HL-60 (cell line): ENCODE measurements at regions not wholly inside any gene's neighbourhood (a gene's known extent, or its start where the extent isn't known, plus 50 kb on each side); places are given as distances from the start of the nearest gene placed in this dataset.

Experiments
- DNase-seq, 2 experiments: peaks; one replicate each; pipeline ENCODE4 v3.0.0-alpha.2; 2010 to 2020; ENCODE audit warnings: low read depth in 1 of 2, low spot score in 1 of 2
- H3K27ac ChIP-seq: fragments of 250-450 bp; sonication (Bioruptor Pico); replicated peaks from 2 replicates; pipeline ENCODE4 v1.5.1; 2020; ENCODE audit warnings: mild to moderate bottlenecking, moderate library complexity
- H3K27me3 ChIP-seq: fragments of 250-450 bp; sonication (Bioruptor Pico); 2 replicates; pipeline ENCODE4 v1.5.1; 2021; ENCODE audit warnings: mild to moderate bottlenecking, moderate library complexity; ENCODE audit not compliant: insufficient read depth, poor library complexity, severe bottlenecking
- H3K4me3 ChIP-seq: replicated peaks from 2 replicates; pipeline ENCODE4 v1.5.1; 2011; ENCODE audit warnings: mild to moderate bottlenecking, control low read depth, low read length; ENCODE audit not compliant: insufficient read depth
- CTCF ChIP-seq: IDR thresholded peaks from one replicate; pipeline ENCODE4 v1.5.1; 2011; ENCODE audit warnings: low read length, control low read depth, inconsistent platforms; ENCODE audit not compliant: insufficient read depth
- GABPA ChIP-seq: IDR thresholded peaks from 2 replicates; pipeline ENCODE4 v1.6.1; 2012; ENCODE audit warnings: low read depth
- POLR2AphosphoS5 ChIP-seq: IDR thresholded peaks from 2 replicates; pipeline ENCODE4 v1.6.1; 2012; ENCODE audit warnings: low read depth
- REST ChIP-seq: IDR thresholded peaks from 2 replicates; pipeline ENCODE4 v1.6.1; 2012; ENCODE audit warnings: low read depth; ENCODE audit not compliant: insufficient replicate concordance
- SPI1 ChIP-seq: IDR thresholded peaks from 2 replicates; pipeline ENCODE4 v1.6.1; 2012; ENCODE audit warnings: low read depth, mild to moderate bottlenecking, borderline replicate concordance

- TF ChIP-seq SPI1: no peak
- no peak for TF ChIP-seq POLR2AphosphoS5
- TF ChIP-seq GABPA: no peak
- no peak overlapping the region for H3K4me3 ChIP-seq
- H3K27me3 ChIP-seq: peaks cover 5% of the 10 kb centered on the region
- no peak overlapping the region for H3K27ac ChIP-seq
- DNase-seq: no peak
Observed at GRCh38 chr16:73572135-73572828, 524.4 kb upstream of the ZFHX3 start.

- Histone ChIP-seq H3K27me3 (peaks cover 5% of the 10 kb centered on the region), H3K27ac (no peak overlapping the region), H3K4me3 (no peak overlapping the region)
- DNase-seq: no peak
- TF ChIP-seq CTCF (no peak), SPI1 (no peak), REST (no peak), GABPA (no peak), POLR2AphosphoS5 (no peak)
Observed at GRCh38 chr16:73569266-73569980, 521.5 kb upstream of the ZFHX3 start.

- no peak for DNase-seq
- Histone ChIP-seq H3K27me3 (peaks cover 5% of the 10 kb centered on the region), H3K27ac (no peak overlapping the region), H3K4me3 (no peak overlapping the region)
- no peak for TF ChIP-seq SPI1
- no peak for TF ChIP-seq REST
- TF ChIP-seq POLR2AphosphoS5: no peak
- no peak for TF ChIP-seq CTCF
- no peak for TF ChIP-seq GABPA
Observed at GRCh38 chr16:73568769-73569168, 520.8 kb upstream of the ZFHX3 start.

GRCh38 chr16:73565925-73566324 is 518.0 kb upstream of the ZFHX3 start:
- no peak for TF ChIP-seq SPI1
- no peak for TF ChIP-seq POLR2AphosphoS5
- TF ChIP-seq REST: no peak
- TF ChIP-seq GABPA: no peak
- no peak for TF ChIP-seq CTCF
- Histone ChIP-seq H3K4me3 (no peak overlapping the region), H3K27ac (no peak overlapping the region), H3K27me3 (peaks cover 5% of the 10 kb centered on the region)
- no peak for DNase-seq
